Stimulated activated naive CD8-positive, alpha-beta T cell treated with anti-CD3 and anti-CD28 coated beads, Interleukin-15, amount 100 ng/mL, for 72 hours (primary cell): ENCODE measurements at regions not wholly inside any gene's neighbourhood (a gene's known extent, or its start where the extent isn't known, plus 50 kb on each side); places are given as distances from the start of the nearest gene placed in this dataset.

Source experiments
- ATAC-seq: fragments of 150-1000 bp; cut with Tn5 transposase; 2 replicates; pipeline ENCODE4 v1.10.0; 2021; ENCODE audit warnings: mild to moderate bottlenecking, moderate library complexity
- DNase-seq, 2 donors: peaks; one replicate each; pipeline ENCODE4 v3.0.0; 2021 to 2022
- H3K27ac Mint-ChIP-seq, 2 donors: one replicate each; pipeline ENCODE4 v1.8.0; 2022; ENCODE audit warnings: mild to moderate bottlenecking in 2 of 2, mixed read lengths in 2 of 2, moderate library complexity in 2 of 2
- H3K27me3 Mint-ChIP-seq: one replicate; pipeline ENCODE4 v1.8.0; 2022; ENCODE audit warnings: mixed read lengths
- H3K4me1 Mint-ChIP-seq: one replicate; pipeline ENCODE4 v1.8.0; 2022; ENCODE audit warnings: mild to moderate bottlenecking, mixed read lengths
- H3K4me3 Mint-ChIP-seq, 2 donors: one replicate each; pipeline ENCODE4 v1.8.0; 2022; ENCODE audit warnings: mild to moderate bottlenecking in 2 of 2, mixed read lengths in 2 of 2, moderate library complexity in 1 of 2
- H3K9me3 Mint-ChIP-seq, 2 donors: one replicate each; pipeline ENCODE4 v1.8.0; 2022; ENCODE audit warnings: mixed read lengths in 2 of 2

DNA sequence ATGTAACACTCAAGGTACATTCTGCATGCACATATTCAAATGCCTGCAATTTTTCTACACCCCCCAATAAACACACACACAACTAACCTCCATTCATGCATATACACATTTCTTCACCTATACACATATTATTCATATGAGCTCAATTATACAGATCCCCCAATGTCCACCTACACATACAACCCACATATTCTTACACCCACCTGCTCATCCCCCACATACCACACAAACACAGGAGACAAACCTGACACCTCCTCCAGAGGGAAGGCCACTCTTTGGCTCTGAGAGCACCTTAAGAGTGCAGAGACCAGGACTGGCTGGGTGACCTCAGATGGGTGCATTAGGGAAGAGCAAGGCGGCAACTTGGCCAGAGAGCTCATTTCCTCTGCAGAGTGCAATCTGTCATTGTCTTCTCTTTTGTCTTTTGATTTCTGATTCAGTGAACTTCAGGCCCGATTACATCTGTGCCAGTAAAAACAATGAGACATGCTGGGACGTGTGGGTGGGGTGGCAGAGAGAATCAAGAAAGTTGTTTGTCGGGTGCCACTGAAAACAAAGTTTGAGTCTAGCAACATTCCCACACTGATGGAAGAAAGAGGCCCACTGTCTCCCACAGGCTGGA lies 208.4 kb downstream of the NXPE2 start:
- Mint-ChIP-seq H3K27me3 (no peaks in the 10 kb centered on the region), H3K9me3 (no peaks in the 10 kb centered on the region), H3K27ac (no peak overlapping the region), H3K4me1 (no peaks in the 10 kb centered on the region), H3K4me3 (no peak overlapping the region)
- DNase-seq (no peak), ATAC-seq (no peak)

GRCh38 chr11:114889594-114890011 lies 211.3 kb downstream of the NXPE2 start:
- no peak for DNase-seq
- peaks cover 0 to 5% of the 10 kb centered on the region in 2 donors for H3K9me3 Mint-ChIP-seq
- no peak overlapping the region for H3K27ac Mint-ChIP-seq
- H3K4me1 Mint-ChIP-seq: no peaks in the 10 kb centered on the region
- no peaks in the 10 kb centered on the region for H3K27me3 Mint-ChIP-seq
- no peak for ATAC-seq
- H3K4me3 Mint-ChIP-seq: no peak overlapping the region

DNA sequence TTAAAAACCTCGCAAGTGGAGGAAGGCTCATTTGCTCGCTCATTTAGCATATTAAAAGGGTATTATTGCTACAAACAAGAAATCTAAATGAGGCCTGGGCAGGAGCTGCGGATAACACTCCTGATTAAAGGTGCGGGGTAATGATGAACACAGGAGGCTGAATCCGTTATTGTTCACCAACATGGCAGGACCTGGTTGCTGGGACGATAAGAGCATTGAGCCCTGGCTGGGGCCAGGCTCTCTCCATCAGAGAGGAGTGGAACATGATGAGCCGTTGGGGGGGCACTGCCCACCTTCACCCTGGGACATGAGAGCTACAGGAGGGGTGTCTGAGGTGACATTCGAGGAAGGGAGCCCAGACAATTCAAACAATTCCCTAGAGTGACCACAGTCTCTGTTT lies 211.7 kb downstream of the NXPE2 start:
- no peaks in the 10 kb centered on the region for H3K4me1 Mint-ChIP-seq
- no peak overlapping the region for H3K4me3 Mint-ChIP-seq
- H3K9me3 Mint-ChIP-seq: peaks cover 0 to 5% of the 10 kb centered on the region in 2 donors

DNA sequence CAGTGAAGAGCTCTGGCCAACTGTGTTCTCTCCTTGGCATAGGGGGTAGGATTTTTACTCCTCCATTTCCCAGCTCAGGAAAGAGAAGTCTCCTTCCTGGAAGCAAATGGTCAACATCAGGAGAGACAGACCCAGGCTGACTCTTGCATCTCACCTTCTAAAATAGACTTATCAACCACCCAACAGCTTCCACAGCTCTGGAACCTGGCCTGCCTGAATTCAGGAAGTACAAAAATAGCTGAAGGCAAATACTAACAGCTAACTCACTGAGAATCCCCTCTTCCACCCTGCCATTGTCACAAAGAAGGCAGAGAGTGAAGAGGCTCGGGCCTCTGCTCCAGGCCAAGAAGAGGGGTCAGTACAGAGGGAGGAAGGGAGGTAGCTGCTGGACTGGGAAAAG lies 213.6 kb downstream of the NXPE2 start:
- Mint-ChIP-seq H3K27ac (no peak overlapping the region), H3K27me3 (no peaks in the 10 kb centered on the region), H3K4me1 (no peaks in the 10 kb centered on the region), H3K9me3 (peaks cover 0 to 5% of the 10 kb centered on the region in 2 donors), H3K4me3 (no peak overlapping the region)
- no peak for ATAC-seq
- no peak for DNase-seq

More for the DNA sequence above, 211.7 kb downstream of the NXPE2 start:
- ATAC-seq (no peak), DNase-seq (no peak)
- Mint-ChIP-seq H3K27ac (no peak overlapping the region), H3K27me3 (no peaks in the 10 kb centered on the region)

DNA sequence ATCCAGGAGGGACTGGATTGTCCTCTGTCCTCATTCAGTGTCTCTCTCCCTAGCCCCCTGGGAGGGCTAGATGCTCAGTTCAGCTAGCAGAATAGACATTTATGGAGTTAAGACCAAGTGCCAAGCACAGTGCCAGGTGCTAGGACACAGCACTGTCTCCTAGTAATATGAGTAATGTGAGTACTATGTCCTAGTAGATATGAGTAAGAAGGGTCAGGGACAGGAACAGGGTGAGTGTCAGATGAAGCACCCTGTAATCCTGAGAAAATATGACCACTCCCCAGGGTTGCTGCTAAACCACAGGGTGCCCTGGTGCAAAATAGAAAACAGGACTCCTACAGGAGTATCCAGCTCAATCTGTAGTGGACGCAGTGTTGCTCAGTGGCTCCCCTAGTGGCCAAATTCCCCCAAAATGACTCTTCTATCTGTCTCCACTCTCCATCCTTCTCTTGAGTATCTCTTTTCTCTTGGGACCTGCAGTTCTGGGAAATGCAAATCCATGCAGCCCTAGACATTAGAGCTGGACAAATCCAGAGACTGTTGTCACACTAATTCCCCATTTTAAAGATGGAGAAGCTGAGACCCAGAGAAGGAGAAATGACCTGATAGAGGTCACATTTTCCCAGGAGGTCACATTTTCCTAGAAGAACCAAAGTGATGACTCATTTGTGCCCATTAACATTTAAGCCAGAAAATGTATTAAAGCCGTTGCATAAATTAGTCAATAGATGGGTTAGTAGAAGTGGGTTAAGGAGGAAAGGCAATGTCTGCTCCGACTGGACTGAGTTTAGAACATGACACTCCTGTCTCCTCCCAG lies 214.3 kb downstream of the NXPE2 start:
- H3K9me3 Mint-ChIP-seq: peaks cover 0 to 5% of the 10 kb centered on the region in 2 donors
- H3K27me3 Mint-ChIP-seq: no peaks in the 10 kb centered on the region
- DNase-seq (no peak), ATAC-seq (no peak)
- H3K4me3 Mint-ChIP-seq: no peak overlapping the region
- H3K27ac Mint-ChIP-seq: no peak overlapping the region
- H3K4me1 Mint-ChIP-seq: no peaks in the 10 kb centered on the region

- Mint-ChIP-seq H3K27me3 (no peaks in the 10 kb centered on the region), H3K27ac (no peak overlapping the region), H3K4me3 (no peak overlapping the region), H3K4me1 (no peaks in the 10 kb centered on the region), H3K9me3 (peaks cover 0 to 5% of the 10 kb centered on the region in 2 donors)
- ATAC-seq (no peak), DNase-seq (no peak)
These were observed 215.0 kb downstream of the NXPE2 start for GRCh38 chr11:114893329-114893728.

DNA sequence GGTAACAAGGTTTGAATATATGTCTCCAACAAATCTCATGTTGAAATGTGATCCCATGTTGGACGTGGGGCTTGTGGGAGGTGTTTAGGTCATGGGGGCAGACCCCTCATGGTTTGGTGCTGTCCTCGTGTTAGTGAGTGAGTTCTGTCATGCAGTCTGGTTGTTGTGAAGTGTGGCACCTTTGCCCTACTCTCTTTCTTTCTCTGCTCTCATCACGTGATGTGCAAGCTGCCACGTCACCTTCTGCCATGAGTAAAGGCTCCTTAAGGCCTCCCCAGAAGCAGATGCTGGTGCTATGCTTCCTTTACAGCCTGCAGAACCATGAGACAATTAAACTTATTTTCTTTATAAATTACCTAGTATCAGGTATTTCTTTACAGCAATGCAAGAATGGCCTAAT lies 218.3 kb downstream of the NXPE2 start:
- ATAC-seq: no peak
- Mint-ChIP-seq H3K27ac (no peak overlapping the region), H3K4me1 (no peaks in the 10 kb centered on the region), H3K9me3 (peaks cover 9 to 16% of the 10 kb centered on the region in 2 donors), H3K27me3 (no peaks in the 10 kb centered on the region), H3K4me3 (no peak overlapping the region)
- DNase-seq: no peak

- no peak overlapping the region for H3K4me3 Mint-ChIP-seq
- no peak for ATAC-seq
- no peaks in the 10 kb centered on the region for H3K4me1 Mint-ChIP-seq
- H3K27ac Mint-ChIP-seq: no peak overlapping the region
- H3K27me3 Mint-ChIP-seq: no peaks in the 10 kb centered on the region
- DNase-seq: no peak
- peaks cover 0 to 20% of the 10 kb centered on the region in 2 donors for H3K9me3 Mint-ChIP-seq
These were observed 231.5 kb downstream of the NXPE2 start for GRCh38 chr11:114909866-114910265.

GRCh38 chr11:114912826-114913225 lies 234.5 kb downstream of the NXPE2 start:
- no peak for DNase-seq
- Mint-ChIP-seq H3K9me3 (peaks cover 0 to 18% of the 10 kb centered on the region in 2 donors), H3K4me3 (no peak overlapping the region), H3K27ac (no peak overlapping the region), H3K4me1 (no peaks in the 10 kb centered on the region), H3K27me3 (no peaks in the 10 kb centered on the region)
- ATAC-seq: no peak

- ATAC-seq (no peak), DNase-seq (no peak)
- H3K4me1 Mint-ChIP-seq: no peaks in the 10 kb centered on the region
- H3K27me3 Mint-ChIP-seq: peaks cover 6% of the 10 kb centered on the region
- no peak overlapping the region for H3K27ac Mint-ChIP-seq
- H3K9me3 Mint-ChIP-seq: peaks cover 0 to 13% of the 10 kb centered on the region in 2 donors
- no peak overlapping the region for H3K4me3 Mint-ChIP-seq
These were observed 236.1 kb downstream of the NXPE2 start for GRCh38 chr11:114914231-114915005.

GRCh38 chr11:114915871-114916805 lies 237.8 kb downstream of the NXPE2 start:
- no peak overlapping the region for H3K27ac Mint-ChIP-seq
- H3K27me3 Mint-ChIP-seq: peaks cover 6% of the 10 kb centered on the region
- DNase-seq (no peak), ATAC-seq (no peak)
- no peak overlapping the region for H3K4me3 Mint-ChIP-seq
- H3K9me3 Mint-ChIP-seq: peaks cover 0 to 13% of the 10 kb centered on the region in 2 donors
- H3K4me1 Mint-ChIP-seq: no peaks in the 10 kb centered on the region

DNA sequence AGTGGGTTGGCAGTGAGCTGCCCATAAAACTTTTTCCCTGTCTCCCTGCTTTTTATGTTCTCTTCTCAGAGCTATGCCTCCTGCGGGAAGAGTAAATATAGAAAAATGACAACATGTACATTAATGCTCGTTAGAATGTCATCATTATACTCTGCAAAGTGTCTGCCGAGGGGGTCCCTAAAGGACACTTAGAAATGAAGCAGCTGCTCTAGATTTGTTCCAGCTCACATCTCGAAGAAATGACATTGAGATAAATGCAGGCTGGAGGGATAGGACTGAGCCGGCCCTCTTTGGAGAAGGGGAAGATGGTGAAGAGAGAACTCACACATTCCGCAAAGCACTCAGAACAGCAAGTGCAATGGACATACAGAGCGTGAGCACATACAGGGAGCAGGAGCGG lies 240.0 kb downstream of the NXPE2 start:
- H3K27me3 Mint-ChIP-seq: peaks cover 6% of the 10 kb centered on the region
- DNase-seq (no peak), ATAC-seq (no peak)
- no peaks in the 10 kb centered on the region for H3K4me1 Mint-ChIP-seq
- no peak overlapping the region for H3K27ac Mint-ChIP-seq
- peaks cover 0 to 8% of the 10 kb centered on the region in 2 donors for H3K9me3 Mint-ChIP-seq
- H3K4me3 Mint-ChIP-seq: no peak overlapping the region

DNA sequence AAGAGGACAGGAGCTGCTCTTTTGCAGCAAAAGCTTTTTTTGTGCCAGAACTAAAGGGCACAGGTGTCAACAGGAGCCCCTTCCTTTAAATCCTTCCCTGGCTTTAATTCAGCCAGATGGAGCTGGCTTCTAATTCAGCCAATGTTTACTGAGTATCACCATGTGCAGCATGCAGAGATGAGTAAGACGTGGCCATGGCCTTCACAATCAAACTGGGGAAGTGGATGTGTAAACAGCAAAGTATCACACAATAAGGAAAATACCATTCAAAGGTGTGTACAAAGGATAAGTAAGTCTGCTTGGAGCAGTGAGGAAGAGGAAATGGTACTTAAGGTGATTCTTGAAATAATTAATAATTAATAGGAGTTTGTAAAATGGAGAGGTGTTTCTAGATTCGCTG lies 243.4 kb downstream of the NXPE2 start:
- DNase-seq: no peak
- Mint-ChIP-seq H3K9me3 (peaks cover 7 to 9% of the 10 kb centered on the region in 2 donors), H3K4me3 (no peak overlapping the region), H3K4me1 (no peaks in the 10 kb centered on the region), H3K27me3 (peaks cover 6% of the 10 kb centered on the region), H3K27ac (no peak overlapping the region)
- ATAC-seq: no peak

GRCh38 chr11:114924042-114924441 lies 245.7 kb downstream of the NXPE2 start:
- Mint-ChIP-seq H3K27me3 (no peaks in the 10 kb centered on the region), H3K4me1 (no peaks in the 10 kb centered on the region), H3K27ac (no peak overlapping the region), H3K4me3 (no peak overlapping the region), H3K9me3 (peaks cover 5 to 12% of the 10 kb centered on the region in 2 donors)
- ATAC-seq (no peak), DNase-seq (no peak)

GRCh38 chr11:114925591-114925990 lies 247.3 kb downstream of the NXPE2 start:
- no peak overlapping the region for H3K4me3 Mint-ChIP-seq
- peaks cover 5 to 12% of the 10 kb centered on the region in 2 donors for H3K9me3 Mint-ChIP-seq
- DNase-seq (no peak), ATAC-seq (no peak)
- no peak overlapping the region for H3K27ac Mint-ChIP-seq
- H3K4me1 Mint-ChIP-seq: no peaks in the 10 kb centered on the region
- no peaks in the 10 kb centered on the region for H3K27me3 Mint-ChIP-seq
